Esophagus muscularis mucosa (tissue), 4 donors: ENCODE measurements at regions not wholly inside any gene's neighbourhood (a gene's known extent, or its start where the extent isn't known, plus 50 kb on each side); places are given as distances from the start of the nearest gene placed in this dataset.

Experiments
- EP300 ChIP-seq: sonication (generic); formaldehyde crosslinking; IDR thresholded peaks from one replicate; pipeline ENCODE4 v1.6.1; 2017; ENCODE audit warnings: antibody characterized with exemption
- POLR2A ChIP-seq: fragments of 450-650 bp; IDR thresholded peaks from one replicate; pipeline ENCODE4 v1.6.1; 2017; ENCODE audit warnings: antibody characterized with exemption, moderate library complexity, mild to moderate bottlenecking, low read depth
- POLR2AphosphoS5 ChIP-seq, 2 donors: sonication (generic); formaldehyde crosslinking; IDR thresholded peaks; one replicate each; pipeline ENCODE4 v1.6.1; 2017; ENCODE audit warnings: antibody characterized with exemption in 2 of 2
- TF ChIP-seq, protein P1 (sequence below), 3 experiments: fragments of 200-600 bp in 2 of 3; fragments of 450-650 bp in 1 of 3; sonication (generic) in 2 of 3; IDR thresholded peaks; one replicate each; pipeline ENCODE4 v1.5.1; 2017 to 2019; ENCODE audit warnings: antibody characterized with exemption in 3 of 3, mild to moderate bottlenecking in 2 of 3, moderate library complexity in 1 of 3

DNA sequence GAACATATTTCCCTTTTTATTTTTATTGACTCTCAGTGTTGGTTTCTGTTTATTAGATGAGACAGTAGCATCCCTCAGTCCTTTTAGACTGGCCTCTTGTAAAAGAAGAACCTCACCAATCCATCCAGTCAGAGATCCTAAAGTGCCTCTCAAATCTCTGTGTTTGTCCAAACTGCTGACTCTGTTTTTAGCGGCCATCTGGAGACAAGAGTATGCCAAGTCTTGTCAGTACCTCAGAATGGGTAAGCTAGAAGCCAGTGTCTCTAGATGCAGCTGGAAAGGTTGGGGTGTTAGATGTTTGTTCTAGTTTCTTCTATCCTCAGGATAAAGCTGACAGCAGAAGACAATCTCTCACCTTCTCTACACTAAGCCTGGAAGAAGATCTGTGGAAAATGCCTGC lies 537.7 kb upstream of the ZNF385D start:
- TF ChIP-seq, protein P1, sequence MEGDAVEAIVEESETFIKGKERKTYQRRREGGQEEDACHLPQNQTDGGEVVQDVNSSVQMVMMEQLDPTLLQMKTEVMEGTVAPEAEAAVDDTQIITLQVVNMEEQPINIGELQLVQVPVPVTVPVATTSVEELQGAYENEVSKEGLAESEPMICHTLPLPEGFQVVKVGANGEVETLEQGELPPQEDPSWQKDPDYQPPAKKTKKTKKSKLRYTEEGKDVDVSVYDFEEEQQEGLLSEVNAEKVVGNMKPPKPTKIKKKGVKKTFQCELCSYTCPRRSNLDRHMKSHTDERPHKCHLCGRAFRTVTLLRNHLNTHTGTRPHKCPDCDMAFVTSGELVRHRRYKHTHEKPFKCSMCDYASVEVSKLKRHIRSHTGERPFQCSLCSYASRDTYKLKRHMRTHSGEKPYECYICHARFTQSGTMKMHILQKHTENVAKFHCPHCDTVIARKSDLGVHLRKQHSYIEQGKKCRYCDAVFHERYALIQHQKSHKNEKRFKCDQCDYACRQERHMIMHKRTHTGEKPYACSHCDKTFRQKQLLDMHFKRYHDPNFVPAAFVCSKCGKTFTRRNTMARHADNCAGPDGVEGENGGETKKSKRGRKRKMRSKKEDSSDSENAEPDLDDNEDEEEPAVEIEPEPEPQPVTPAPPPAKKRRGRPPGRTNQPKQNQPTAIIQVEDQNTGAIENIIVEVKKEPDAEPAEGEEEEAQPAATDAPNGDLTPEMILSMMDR (IDR thresholded peaks at IDR 0.05): no peak
- no peak for TF ChIP-seq POLR2A
- no peak for TF ChIP-seq EP300
- no peak for TF ChIP-seq POLR2AphosphoS5 (IDR thresholded peaks at IDR 0.05)
